ENCODE measurements at regions not wholly inside any gene's neighbourhood (a gene's known extent, or its start where the extent isn't known, plus 50 kb on each side); places are given as distances from the start of the nearest gene placed in this dataset.
"Not testable (repeated sequence)": the region's sequence is repeated elsewhere in the genome, so short reads cannot be mapped to it uniquely, and the experiment has no call there.

DNA sequence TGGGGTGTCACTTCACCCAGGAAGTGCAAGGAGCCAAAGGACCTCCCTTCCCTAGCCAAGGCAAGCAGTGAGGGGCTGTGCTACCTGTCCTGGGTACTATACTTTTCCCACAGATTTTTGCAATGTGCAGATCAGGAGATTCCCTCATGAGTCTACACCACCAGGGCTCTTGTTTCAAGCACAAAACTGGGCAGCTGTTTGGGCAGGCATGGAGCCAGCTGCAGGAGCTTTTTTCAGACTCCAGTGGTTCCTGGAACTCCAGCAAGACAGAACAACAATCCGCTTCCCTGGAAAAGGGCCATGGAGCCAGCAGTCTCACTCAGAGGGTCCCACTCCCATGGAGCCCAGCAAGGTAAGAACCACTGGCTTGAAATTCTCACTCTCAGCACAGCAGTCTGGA, 1649.6 kb downstream of the LRRC4C start:
- no peak for DNase-seq (ENCODE audit: low read depth)

DNA sequence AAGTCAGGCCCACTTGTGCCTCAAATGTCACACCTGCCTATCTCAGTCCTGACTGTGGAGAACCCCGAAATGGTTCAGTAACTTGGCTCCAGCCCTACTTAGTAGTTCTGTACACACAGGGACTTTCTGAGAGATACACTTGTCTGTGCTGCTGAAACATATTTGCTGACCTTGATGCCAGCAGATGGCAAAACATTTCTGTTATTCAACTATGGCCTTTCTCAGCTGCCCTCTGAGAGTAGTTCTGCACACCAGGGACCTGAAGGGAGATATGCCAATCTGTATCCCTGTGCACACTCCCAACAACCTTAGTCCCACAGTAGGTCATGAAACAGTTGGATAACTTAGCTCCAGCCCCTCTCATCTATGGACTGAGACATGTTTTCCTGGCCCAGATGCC, 1651.5 kb downstream of the LRRC4C start:
- DNase-seq (ENCODE audit: low read depth) = no peak

DNA sequence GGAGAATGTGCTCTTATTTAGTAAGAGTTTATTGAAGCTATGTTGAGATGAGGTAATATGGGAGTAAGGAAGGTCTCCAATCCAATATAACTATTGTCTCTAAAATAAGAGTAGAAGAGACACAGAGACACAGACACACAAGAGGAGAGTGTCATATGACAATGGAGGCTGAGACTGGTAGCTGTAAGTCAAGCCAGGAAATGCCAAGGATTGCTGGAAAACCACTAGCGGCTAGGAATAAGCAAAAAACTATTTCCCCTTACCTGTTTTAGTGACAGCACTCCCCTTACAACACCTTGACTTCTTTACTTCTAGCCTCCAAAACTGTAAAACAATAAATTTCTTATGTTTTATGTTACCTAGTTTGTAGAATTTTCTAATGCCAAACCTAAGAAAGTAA, 1652.8 kb downstream of the LRRC4C start:
- peak; percentile 26 for DNase-seq (ENCODE audit: low read depth)

DNA sequence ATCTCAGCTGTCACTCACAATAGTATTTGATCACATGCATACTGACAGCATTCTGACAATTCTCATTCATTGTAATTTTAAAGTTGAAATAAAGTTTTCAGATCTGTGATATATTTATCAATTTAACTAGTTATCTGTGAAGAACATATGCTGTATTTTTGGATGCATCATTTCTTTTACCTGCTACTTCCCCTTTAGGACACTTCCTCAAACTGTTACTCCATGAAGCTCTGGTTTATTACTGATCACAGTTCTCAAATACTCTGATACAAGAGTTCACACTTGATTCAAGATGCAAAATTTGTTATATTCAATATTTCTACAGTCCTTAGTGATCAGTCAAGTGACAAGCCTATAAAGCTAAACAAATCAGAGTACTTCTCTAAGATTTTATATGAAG, 1655.2 kb downstream of the LRRC4C start:
- no peak for DNase-seq (ENCODE audit: low read depth)

DNA sequence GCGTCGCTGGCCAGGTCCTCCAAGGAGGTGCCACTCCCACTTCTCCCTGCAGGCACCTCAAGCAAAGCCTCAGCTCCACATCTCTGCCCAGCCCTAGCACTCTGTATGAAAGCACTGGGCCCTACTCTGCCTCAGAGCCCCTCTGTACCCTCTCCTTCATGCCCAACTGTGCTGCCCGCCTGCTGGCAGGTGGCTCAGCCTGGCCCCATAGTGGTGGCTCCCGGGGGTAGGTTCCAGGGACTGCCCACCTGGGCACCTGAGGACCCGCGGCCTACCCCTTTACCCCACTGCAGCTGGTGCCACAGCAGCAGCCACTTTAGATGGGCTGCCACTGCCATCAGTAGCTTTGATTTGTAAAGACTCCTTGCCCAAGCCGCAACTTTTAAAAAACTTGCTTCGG, 1672.8 kb downstream of the LRRC4C start:
- no peak for DNase-seq (ENCODE audit: low read depth)

DNA sequence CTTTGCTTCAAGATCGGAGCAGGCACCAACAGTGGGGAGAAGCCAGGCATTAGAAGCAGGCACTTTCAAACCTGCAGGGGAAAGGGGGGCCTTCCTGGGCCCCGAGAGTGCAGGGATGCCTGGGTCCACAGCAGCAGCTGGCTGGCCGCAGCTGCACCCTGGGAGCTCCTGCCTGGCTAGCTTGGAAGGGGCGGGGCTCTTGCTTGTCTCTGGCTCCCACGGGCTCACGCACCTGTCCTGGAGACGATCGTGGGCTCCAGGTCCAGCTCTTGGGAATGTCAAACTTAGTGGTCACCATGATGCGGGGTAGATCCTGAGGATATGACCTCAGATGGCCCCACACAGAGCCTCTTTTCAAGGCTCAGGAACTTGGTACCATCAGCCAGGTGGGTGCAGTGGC, 1673.2 kb downstream of the LRRC4C start:
- DNase-seq (ENCODE audit: low read depth) = no peak

DNA sequence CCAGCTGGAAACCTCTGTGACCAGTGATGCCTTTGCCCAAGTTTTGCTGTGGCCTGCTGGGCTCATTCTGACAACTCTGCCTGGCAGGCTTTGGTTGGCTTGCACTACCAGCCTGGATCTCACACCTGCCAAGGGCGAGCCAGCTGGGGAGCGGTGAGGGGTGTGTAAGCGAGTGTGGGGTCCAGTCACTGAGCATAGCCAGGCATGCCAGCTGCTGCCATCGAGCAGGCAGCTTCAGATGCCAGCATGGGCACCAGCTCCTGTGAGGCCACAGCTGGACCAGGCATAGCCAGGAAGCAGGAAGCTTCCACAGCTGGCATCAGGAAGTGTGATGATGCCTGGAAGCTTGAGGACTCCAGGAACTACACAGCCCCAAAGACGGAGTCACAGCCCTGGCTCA, 1674.6 kb downstream of the LRRC4C start:
- no peak for DNase-seq (ENCODE audit: low read depth)

DNA sequence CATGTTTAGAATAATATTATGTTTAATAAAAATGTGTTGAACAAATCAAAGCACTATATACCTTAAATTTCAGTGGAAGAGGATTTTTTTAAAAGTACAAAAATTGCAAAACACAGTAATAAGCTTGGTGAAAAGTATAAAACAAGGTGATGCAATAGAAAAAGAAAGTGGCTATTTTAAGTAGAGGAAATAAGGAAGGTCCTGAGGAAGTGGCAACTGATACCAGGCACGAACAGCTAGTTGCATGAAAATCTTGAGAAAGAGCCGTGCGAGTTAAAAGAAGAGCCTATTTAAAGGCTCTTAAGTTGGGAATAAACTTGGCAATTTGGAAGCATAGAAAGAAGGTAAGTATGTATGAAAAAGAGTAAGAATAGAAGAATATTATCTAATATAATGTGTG, 1679.3 kb downstream of the LRRC4C start:
- no peak for DNase-seq (ENCODE audit: low read depth)

DNA sequence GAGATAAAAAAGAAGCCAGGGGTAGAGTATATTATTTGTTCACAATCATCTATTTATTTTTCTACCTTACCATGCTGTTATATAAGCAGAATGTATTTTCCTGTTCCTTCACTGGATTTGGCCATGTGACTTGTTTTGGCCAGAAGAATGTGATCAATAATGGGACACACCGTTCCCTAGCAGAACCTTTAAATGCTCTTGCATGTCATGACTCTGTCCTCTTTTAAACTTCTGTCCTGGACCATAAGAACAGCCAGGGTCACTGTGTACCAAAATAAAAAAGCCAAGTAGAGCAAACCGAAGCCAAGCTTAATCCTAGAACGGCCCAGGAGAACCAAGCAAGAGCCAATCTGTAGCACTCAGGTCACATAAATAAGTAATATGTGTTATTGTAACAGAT, 1682.4 kb downstream of the LRRC4C start:
- DNase-seq (ENCODE audit: low read depth) = no peak

DNA sequence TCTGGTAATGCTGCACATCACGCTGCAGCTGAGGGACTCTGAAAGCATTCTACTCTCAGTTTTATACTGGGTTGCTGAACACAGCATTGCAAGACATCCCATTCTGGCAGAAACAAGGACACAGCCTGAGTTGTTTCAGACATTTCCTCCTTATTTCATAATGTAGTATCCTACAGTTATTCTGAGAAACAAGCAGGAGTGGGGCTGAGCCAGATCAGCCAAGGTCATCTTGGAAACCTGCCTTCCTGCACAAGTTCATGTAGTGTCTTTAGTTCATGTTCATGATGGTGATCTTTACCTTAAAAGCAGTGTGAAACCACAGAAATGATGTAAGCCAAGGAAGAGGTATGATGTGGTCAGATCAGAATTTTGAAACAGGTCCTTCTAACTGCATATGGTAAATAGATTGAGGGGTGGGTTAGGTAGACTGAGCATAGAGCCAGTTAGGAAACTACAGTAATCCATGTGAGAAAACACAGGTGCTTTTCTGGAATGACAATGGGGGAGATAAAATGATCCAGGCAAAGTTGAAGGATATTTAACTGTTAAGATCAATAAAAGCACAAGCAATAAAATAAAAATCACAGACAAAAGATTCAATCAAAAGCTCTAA, 1686.8 kb downstream of the LRRC4C start:
- no peak for DNase-seq (ENCODE audit: low read depth)

DNA sequence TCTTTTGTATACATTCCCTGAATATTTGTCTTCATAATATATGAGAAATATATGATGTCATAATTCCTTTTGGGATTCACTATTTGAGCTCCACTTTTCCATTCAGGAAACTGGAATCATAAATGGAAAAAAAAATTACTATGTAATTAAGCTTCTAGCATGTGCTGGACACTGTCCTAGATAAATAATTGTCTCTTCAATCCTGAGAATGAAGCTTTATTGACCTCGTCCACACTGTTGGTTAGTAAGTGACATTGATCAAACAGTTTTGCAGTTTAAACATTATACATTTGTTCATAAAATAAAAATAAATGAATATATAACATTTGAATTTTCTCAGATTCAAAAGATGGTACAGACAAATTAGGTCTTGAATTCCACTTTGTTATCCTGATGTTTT, 1691.2 kb downstream of the LRRC4C start:
- DNase-seq (ENCODE audit: low read depth) = no peak

DNA sequence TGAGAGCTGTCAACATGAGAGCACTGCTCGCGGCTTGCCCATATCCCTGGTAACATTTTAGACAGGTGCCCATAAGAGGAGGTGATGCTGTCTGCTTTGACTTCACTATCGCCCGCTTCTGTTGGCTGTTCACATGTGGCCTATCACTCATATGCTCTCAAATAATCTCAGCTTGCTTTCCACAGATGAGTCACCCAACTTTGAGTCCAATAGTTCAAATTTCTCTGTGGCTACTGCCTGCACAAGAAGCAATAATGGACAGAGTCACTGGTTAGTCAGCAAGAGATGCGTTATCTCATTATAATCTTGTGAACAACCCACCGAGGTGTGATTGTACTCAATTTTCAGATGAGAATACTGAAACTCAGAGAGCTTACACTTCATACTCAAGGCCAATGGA, 1714.1 kb downstream of the LRRC4C start:
- DNase-seq (ENCODE audit: low read depth) = peak; percentile 77

DNA sequence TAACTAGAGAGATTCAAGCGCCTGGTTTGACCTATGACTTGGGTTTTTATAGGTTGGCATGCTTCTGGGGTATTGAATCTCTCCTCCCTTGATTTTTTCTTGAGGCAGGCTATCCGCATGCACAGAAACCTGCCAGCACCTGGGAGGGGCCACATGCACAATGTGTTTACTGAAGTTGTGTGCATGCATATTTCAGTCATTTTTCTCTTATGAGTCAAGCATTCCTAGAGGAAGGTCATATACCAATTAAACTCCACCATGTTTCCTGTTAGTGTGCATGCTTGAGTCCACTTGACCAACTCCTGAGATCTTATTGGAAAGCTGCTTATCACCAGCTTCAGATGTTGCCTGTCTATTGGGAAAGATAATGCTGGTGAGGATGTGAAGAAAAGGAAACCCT, 1718.4 kb downstream of the LRRC4C start:
- DNase-seq (ENCODE audit: low read depth) = peak; percentile 69

DNA sequence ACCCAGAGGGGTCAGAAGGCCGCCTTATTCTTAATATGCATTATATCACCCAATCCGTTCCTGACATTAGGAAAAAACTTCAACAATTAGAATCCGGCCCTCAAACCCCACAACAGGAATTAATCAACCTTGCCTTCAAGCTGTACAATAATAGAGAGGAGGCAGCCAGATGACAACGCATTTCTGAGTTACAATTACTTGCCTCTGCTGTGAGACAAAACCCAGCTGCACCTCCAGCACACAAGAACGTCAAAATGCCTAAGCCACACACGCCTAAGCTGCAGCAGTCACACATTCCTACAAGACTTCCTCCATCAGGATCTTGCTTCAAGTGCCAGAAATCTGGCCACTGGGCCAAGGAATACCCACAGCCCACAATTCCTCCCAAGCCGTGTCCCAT, 1723.1 kb downstream of the LRRC4C start:
- DNase-seq (ENCODE audit: low read depth) = not testable (repeated sequence)

DNA sequence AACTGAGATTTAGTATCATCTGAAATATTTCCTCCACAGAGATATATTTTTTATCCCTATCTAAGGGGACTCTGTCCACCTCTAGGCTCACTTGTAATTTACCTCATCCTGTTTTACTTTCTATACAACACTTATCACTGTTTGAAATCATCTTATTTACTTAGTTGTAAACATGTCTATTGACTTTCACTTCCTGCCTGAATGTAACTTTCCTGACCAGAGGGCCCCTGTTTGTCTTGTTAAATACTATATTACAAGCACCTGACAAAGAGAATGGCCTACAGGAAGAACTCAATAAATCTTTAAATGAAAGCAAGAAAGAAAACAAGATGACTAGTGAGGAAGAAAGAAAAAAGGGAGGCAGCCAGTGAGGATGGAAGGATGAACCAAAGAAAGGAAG, 1727.5 kb downstream of the LRRC4C start:
- no peak for DNase-seq (ENCODE audit: low read depth)

DNA sequence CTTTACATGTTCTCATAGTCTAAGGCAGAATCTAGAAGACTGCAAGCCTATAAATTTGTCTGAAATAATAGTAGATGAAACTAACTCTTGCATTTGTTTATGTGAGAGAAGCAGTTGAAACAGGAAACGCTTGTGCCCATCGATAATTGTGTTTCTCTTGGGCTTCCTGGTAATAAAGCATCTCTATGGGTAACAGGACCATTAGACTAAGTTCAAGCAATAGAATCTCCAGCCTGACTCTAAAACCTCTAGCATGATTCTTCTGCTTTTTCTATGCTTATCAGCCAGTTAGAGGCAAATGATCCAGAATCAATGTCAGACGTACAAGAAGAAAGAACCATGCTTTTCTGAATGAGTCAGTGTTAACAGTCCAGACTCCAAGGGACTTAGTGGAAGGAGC, 1734.4 kb downstream of the LRRC4C start:
- DNase-seq (ENCODE audit: low read depth) = no peak

DNA sequence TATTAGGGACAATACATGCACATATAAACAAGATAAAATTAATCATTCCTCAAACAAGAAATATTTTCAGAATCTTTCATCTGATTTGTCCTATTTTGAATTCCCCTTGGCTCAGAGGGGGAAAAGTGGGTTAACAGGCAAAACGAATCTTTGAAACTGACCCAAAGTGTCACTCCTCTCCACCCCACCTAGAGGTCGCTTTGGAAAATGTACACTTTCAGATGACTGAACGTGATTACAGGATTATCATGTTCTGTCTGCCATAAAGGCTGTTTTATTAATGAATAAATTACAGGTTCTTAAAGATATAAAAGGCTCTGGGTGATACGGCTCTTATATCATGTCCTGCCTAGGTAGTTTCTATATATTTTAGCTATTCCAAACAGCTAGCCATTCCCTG, 1735.0 kb downstream of the LRRC4C start:
- DNase-seq (ENCODE audit: low read depth) = no peak

DNA sequence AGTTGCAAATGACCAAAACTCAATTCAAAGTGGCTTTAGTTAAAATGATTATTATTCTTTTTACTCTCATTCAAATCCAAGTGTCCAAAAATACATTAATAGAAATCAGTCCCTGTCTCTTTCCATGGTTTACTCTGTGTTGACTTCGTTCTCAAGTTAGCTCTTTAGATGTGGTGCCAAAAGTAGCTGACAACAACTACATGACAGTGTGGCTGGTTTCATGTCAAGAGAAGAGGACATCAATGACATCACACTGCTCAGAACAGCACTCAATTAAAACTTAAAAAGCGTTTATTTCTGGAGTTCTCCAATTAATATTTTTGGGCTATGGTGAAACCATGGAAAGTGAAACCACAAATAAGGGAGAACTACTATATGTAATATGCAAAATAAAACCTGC, 1746.9 kb downstream of the LRRC4C start:
- no peak for DNase-seq (ENCODE audit: low read depth)

DNA sequence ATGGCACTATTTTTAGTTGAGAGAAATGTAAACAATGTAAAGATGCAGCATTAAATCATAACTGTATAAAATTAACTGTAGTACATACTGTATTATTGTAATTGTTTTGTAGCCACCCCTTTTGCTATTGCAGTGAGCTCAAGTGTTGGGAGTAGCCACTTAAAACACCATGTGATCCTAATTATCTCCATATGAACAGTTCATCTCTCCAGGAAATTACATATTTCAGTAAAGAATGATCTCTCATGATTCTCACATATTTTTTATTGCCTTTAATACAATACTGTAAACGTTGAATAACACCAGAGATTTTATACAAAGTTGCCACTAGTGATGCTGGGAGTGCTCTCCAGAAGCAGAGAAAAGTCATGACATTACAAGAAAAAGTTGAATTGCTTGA, 1768.6 kb downstream of the LRRC4C start:
- DNase-seq (ENCODE audit: low read depth) = no peak

DNA sequence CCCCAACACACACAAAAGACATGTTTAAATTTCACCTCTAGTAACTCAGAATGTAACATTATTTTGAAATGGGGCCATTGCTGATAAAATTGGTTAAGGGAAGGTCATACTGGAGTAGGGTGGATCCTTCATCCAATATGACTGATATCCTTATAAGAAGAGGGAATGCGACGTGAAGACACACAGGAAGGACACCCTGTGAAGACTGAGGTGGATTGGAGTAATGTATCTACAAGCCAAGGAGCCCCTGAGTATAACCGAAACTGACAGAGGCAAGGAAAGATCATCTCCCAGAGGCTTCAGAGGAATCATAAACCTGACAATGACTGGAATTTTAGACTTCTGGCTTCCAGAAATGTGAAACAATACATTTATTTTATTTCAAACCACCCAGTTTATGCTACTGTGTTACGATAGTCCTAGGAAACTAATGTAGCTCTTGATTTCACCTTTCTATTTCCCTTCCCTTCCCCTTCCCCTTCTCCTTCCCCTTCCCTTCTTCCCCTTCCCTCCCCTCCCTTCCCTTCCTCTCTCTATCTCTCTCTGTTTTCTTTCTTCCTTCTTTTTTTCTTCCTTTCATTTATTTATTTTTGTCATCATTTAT, 1775.4 kb downstream of the LRRC4C start:
- DNase-seq (ENCODE audit: low read depth) = no peak

DNA sequence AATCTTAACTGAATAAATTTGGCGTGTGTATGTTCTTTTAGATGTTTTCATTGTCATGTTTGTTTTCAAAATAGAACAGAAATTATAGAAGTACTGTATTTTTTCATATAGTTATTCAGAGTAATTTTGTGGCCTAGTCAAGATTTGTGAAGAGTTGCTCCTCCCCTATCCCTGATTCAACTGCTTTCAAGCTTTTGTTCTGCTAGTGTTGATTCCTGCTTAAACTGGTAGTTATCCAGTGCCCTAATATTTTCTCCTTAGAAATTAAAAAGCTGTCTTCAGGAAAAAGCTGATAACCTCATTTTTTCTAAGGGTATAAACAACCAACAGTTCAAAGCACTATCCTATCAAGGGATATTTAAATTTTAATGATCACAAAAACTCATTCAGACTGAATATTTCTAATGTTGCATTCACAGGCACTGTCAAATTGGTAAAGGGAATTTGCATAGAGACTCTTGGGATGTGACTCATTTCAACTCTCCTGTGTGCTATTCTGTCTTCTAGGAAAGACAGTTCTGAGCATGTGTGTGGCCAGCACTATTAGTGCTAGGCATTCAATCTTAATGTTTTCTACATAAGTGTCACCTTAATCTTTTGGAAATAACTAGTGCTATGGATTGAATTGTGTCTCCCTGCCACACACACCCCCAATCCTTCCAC, 1776.0 kb downstream of the LRRC4C start:
- no peak for DNase-seq (ENCODE audit: low read depth)

DNA sequence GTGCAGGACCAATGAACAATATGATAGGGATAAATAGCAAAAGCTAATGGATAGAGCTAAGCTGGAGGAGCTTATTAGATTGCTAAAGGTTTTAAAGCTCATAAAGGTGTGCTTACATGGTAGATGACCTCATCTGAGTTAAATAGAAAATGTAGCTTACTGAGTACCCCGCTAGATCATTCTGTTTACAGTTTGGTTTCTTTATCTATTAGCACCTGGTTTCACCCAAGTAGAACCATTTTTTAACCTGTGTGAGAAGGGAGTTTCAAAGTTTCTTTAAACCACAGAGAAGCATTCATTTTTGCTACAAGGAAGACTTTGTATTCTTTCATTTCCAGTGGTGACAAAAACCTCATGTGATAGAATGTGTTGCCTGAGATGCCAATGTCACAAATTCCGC, 1778.0 kb downstream of the LRRC4C start:
- DNase-seq (ENCODE audit: low read depth) = no peak

DNA sequence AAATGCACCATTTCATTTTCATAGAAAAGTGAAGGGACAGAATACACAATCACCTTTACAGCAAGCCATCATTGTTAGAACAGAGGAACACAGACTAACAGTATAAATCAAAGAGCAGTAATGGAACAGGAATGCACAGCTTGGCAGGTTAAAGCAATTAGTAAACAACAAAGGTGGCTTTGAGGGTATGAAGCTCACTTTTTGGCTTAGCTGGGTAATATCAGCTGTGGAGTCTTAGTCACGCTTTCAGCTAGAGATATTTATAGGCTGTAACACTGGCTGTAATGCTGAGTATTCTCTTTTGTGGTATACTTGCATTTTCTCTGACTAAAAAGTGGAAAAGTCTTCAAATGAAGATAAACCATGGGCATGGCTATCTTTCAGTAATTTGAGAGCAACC, 1780.5 kb downstream of the LRRC4C start:
- DNase-seq (ENCODE audit: low read depth) = peak; percentile 34

Measured in HT1080 (cell line).